ENCODE measurements at regions not wholly inside any gene's neighbourhood (a gene's known extent, or its start where the extent isn't known, plus 50 kb on each side); places are given as distances from the start of the nearest gene placed in this dataset.

DNA sequence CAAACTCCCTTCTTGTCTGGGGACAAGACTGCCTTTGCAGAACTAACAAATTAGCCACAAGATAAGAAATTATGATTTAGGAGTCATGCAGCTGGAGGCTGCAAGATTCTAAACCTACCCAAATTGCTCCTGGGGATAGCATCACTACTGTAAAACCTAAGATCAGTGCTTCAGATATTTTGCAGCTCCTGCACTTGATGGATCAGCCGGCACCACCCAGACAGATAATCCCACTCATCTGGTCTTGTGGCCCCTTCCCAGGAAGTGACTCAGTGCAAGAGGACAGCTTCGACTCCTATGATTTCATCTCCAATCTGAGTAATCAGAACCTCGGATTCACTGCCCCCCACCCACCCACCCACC lies 181.9 kb downstream of the AKR1D1 start:
- no peak overlapping the region for H3K4me3 ChIP-seq (replicated peaks; ENCODE audit: low read depth, low read length)
- no peaks in the 10 kb centered on the region for H3K27me3 ChIP-seq (replicated peaks; ENCODE audit: control insufficient read depth, insufficient read depth, low read length)
- no peak for DNase-seq (ENCODE audit: extremely low read depth, insufficient read length)
- no peaks in the 10 kb centered on the region for H3K36me3 ChIP-seq (ENCODE audit: control insufficient read depth, insufficient read depth, low read length)
- TF ChIP-seq, protein P1, sequence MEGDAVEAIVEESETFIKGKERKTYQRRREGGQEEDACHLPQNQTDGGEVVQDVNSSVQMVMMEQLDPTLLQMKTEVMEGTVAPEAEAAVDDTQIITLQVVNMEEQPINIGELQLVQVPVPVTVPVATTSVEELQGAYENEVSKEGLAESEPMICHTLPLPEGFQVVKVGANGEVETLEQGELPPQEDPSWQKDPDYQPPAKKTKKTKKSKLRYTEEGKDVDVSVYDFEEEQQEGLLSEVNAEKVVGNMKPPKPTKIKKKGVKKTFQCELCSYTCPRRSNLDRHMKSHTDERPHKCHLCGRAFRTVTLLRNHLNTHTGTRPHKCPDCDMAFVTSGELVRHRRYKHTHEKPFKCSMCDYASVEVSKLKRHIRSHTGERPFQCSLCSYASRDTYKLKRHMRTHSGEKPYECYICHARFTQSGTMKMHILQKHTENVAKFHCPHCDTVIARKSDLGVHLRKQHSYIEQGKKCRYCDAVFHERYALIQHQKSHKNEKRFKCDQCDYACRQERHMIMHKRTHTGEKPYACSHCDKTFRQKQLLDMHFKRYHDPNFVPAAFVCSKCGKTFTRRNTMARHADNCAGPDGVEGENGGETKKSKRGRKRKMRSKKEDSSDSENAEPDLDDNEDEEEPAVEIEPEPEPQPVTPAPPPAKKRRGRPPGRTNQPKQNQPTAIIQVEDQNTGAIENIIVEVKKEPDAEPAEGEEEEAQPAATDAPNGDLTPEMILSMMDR (IDR thresholded peaks at IDR 0.05; ENCODE audit: insufficient read depth, low read length, poor library complexity, severe bottlenecking), result no peak

DNA sequence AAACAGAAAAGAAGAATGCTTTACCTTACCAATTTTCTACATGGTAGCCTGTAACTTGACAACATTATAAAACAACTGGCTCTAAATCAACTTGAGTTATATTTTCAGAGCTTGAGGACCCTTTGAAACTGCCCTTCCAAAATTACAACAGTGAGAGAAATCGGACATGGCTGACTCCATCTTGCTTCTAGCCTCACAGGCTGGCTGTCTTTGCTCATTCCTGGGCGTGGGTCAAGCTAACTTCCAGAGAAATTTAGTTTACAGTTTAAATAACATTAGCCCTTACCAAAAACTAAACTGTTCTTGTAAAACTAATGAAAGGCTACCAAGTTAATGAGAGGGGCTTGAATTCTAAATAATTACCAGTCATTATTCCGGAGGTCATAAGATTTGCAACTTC lies 183.4 kb downstream of the AKR1D1 start:
- H3K4me3 ChIP-seq (replicated peaks; ENCODE audit: low read depth, low read length), result no peak overlapping the region
- DNase-seq (ENCODE audit: extremely low read depth, insufficient read length), result no peak
- TF ChIP-seq, protein P1 (IDR thresholded peaks at IDR 0.05; ENCODE audit: insufficient read depth, low read length, poor library complexity, severe bottlenecking), result no peak
- no peaks in the 10 kb centered on the region for H3K27me3 ChIP-seq (replicated peaks; ENCODE audit: control insufficient read depth, insufficient read depth, low read length)
- no peaks in the 10 kb centered on the region for H3K36me3 ChIP-seq (ENCODE audit: control insufficient read depth, insufficient read depth, low read length)

DNA sequence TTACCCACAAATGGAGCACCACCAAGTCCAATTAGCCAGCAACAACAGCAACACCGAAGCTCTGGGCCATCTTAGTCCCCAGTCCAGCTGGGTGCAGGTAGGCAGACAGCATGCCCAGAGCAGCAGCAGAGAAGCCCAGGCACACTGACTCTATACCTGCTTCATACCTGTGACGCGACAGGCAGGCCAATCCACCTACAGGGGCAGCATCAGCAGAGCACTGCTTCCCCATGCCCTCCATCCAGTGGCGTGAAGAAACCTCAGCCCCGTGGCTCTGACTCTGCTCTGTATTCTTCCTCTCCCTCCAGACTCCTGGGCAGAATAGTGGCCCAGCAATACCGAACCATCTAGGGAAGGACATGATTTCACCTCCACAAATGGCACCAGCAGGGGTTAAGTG lies 191.7 kb downstream of the AKR1D1 start:
- no peak overlapping the region for H3K4me3 ChIP-seq (replicated peaks; ENCODE audit: low read depth, low read length)
- H3K36me3 ChIP-seq (ENCODE audit: control insufficient read depth, insufficient read depth, low read length), result no peaks in the 10 kb centered on the region
- no peaks in the 10 kb centered on the region for H3K27me3 ChIP-seq (replicated peaks; ENCODE audit: control insufficient read depth, insufficient read depth, low read length)
- TF ChIP-seq, protein P1 (IDR thresholded peaks at IDR 0.05; ENCODE audit: insufficient read depth, low read length, poor library complexity, severe bottlenecking), result no peak
- DNase-seq (ENCODE audit: extremely low read depth, insufficient read length), result no peak

DNA sequence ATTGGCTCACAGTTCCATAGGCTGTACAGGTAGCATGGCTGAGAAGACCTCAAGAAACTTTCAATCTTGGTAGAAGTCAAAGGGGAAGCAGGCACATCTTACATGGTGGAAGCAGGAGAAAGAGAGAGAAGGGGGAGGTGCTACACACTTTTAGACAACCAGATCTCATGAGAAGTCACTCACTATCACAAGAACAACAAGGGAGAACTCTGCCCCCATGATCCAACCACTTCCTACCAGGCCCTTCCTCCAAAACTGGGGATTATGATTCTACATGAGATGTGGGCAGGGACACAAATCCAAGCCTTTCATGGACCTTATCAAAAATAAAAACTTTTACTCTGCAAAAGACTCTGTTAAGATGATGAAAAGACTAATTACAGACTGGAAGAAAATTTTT lies 183.2 kb upstream of the TRIM24 start:
- Histone ChIP-seq H3K4me3 (replicated peaks; ENCODE audit: low read depth, low read length) (no peak overlapping the region), H3K36me3 (ENCODE audit: control insufficient read depth, insufficient read depth, low read length) (no peaks in the 10 kb centered on the region), H3K27me3 (replicated peaks; ENCODE audit: control insufficient read depth, insufficient read depth, low read length) (no peaks in the 10 kb centered on the region)
- TF ChIP-seq, protein P1 (IDR thresholded peaks at IDR 0.05; ENCODE audit: insufficient read depth, low read length, poor library complexity, severe bottlenecking), result no peak
- no peak for DNase-seq (ENCODE audit: extremely low read depth, insufficient read length)

DNA sequence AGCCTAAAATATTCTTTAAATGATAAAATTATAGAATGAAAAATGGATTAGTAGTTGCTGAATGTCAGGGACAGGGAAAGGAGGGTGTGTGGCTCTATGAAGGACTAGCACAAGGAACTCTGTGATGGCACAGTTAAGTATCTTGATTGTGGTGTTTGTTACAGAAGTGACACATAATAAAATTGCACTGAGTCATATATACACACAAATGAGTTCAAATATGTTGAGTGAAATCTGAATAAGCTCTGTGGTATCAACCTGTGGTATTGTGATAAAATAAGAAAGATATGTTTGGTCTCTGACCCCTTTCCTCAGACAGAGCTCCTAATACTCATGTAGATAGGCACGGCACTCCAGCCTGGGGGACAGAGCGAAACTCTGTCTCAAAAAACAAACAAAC lies 181.5 kb upstream of the TRIM24 start:
- no peaks in the 10 kb centered on the region for H3K27me3 ChIP-seq (replicated peaks; ENCODE audit: control insufficient read depth, insufficient read depth, low read length)
- TF ChIP-seq, protein P1 (IDR thresholded peaks at IDR 0.05; ENCODE audit: insufficient read depth, low read length, poor library complexity, severe bottlenecking), result no peak
- no peak for DNase-seq (ENCODE audit: extremely low read depth, insufficient read length)
- no peak overlapping the region for H3K4me3 ChIP-seq (replicated peaks; ENCODE audit: low read depth, low read length)
- no peaks in the 10 kb centered on the region for H3K36me3 ChIP-seq (ENCODE audit: control insufficient read depth, insufficient read depth, low read length)

DNA sequence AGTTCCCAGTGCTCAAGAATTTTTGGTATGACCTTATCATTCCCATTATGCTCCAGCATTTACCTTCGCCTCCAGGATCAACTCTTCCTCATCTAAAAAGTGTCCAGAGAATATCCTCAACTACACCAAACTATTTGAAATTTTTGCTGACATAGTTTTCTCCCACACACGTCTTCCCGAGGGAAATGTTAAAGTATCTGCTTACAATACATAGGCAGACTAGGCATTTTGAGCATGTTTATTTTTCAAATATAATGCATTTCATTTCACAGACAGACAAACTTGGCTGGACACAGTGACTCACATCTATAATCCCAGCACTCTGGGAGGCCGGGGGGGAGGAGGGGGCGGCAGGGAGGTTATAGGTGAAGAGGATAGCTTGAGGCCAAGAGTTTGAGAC lies 177.1 kb upstream of the TRIM24 start:
- DNase-seq (ENCODE audit: extremely low read depth, insufficient read length), result no peak
- no peak overlapping the region for H3K4me3 ChIP-seq (replicated peaks; ENCODE audit: low read depth, low read length)
- H3K36me3 ChIP-seq (ENCODE audit: control insufficient read depth, insufficient read depth, low read length), result no peaks in the 10 kb centered on the region
- no peaks in the 10 kb centered on the region for H3K27me3 ChIP-seq (replicated peaks; ENCODE audit: control insufficient read depth, insufficient read depth, low read length)
- TF ChIP-seq, protein P1 (IDR thresholded peaks at IDR 0.05; ENCODE audit: insufficient read depth, low read length, poor library complexity, severe bottlenecking), result no peak

Data from GM06990 (cell line).